ENCODE measurements at regions not wholly inside any gene's neighbourhood (a gene's known extent, or its start where the extent isn't known, plus 50 kb on each side); places are given as distances from the start of the nearest gene placed in this dataset.

- Histone ChIP-seq H3K36me3 (no peaks in the 10 kb centered on the region), H3K4me1 (no peaks in the 10 kb centered on the region), H3K27me3 (peaks cover 4% of the 10 kb centered on the region), H3K27ac (no peak overlapping the region), H3K9me3 (no peaks in the 10 kb centered on the region), H3K4me3 (replicated peaks in 1 of 3) (no peak overlapping the region)
- WGBS, 2 donors: 41 to 47% methylated on average over 10 of the region's 10 CpGs
- DNase-seq: no peak
- intact Hi-C loops (cut with DNase I): no loop called here
- TF ChIP-seq POLR2A (IDR thresholded peaks at IDR 0.05): no peak
- no peak for TF ChIP-seq CTCF (IDR thresholded peaks at IDR 0.05)
Measured at GRCh38 chr13:111409413-111409812, 89.0 kb downstream of the TEX29 start.

GRCh38 chr13:111410232-111411021, 90.0 kb downstream of the TEX29 start:
- H3K27ac ChIP-seq: no peak overlapping the region
- WGBS, 2 donors: 88 to 91% methylated on average over 26 to 27 of the region's 27 CpGs
- no peaks in the 10 kb centered on the region for H3K9me3 ChIP-seq
- no peaks in the 10 kb centered on the region for H3K4me1 ChIP-seq
- no peak for DNase-seq
- H3K27me3 ChIP-seq: peaks cover 4% of the 10 kb centered on the region
- intact Hi-C loops (cut with DNase I): no loop called here
- TF ChIP-seq CTCF (IDR thresholded peaks at IDR 0.05): no peak
- no peak for TF ChIP-seq POLR2A (IDR thresholded peaks at IDR 0.05)
- H3K36me3 ChIP-seq: no peaks in the 10 kb centered on the region
- no peak overlapping the region for H3K4me3 ChIP-seq (replicated peaks in 1 of 3)

- Histone ChIP-seq H3K4me1 (no peaks in the 10 kb centered on the region), H3K27me3 (peaks cover 4% of the 10 kb centered on the region), H3K27ac (no peak overlapping the region), H3K4me3 (replicated peaks in 1 of 3) (no peak overlapping the region), H3K9me3 (no peaks in the 10 kb centered on the region), H3K36me3 (no peaks in the 10 kb centered on the region)
- no peak for TF ChIP-seq POLR2A (IDR thresholded peaks at IDR 0.05)
- TF ChIP-seq CTCF (IDR thresholded peaks at IDR 0.05): no peak
- WGBS, 2 donors: 30 to 64% methylated on average over 19 to 30 of the region's 48 CpGs
- DNase-seq: no peak
- intact Hi-C loops (cut with DNase I): no loop called here
Measured at GRCh38 chr13:111411151-111411858, 90.9 kb downstream of the TEX29 start.

GRCh38 chr13:111411919-111412650, 91.6 kb downstream of the TEX29 start:
- intact Hi-C loops (cut with DNase I): no loop called here
- H3K4me1 ChIP-seq: no peaks in the 10 kb centered on the region
- no peak overlapping the region for H3K27ac ChIP-seq
- H3K36me3 ChIP-seq: no peaks in the 10 kb centered on the region
- H3K9me3 ChIP-seq: no peaks in the 10 kb centered on the region
- H3K4me3 ChIP-seq (replicated peaks in 1 of 3): no peak overlapping the region
- no peak for DNase-seq
- TF ChIP-seq CTCF (IDR thresholded peaks at IDR 0.05): no peak
- no peak for TF ChIP-seq POLR2A (IDR thresholded peaks at IDR 0.05)
- H3K27me3 ChIP-seq: peaks cover 4% of the 10 kb centered on the region
- 59 to 67% methylated on average over 14 to 15 of the region's 15 CpGs for WGBS, 2 donors
